Left lobe of liver (tissue), 2 donors: ENCODE measurements at regions not wholly inside any gene's neighbourhood (a gene's known extent, or its start where the extent isn't known, plus 50 kb on each side); places are given as distances from the start of the nearest gene placed in this dataset.

Experiments
- ATAC-seq: fragments of 200-7000 bp; cut with Tn5 transposase; one replicate; pipeline ENCODE4 v1.9.1; 2020; ENCODE audit warnings: mild to moderate bottlenecking, moderate library complexity
- DNase-seq: peaks from one replicate; pipeline ENCODE4 v3.0.0-alpha.2; 2020; ENCODE audit warnings: low spot score
- donor health status: DM: no; HTN: no; CAD: no; lungs with moderate emphysema.
- donor health status: DM: no; HTN: yes; CAD: no.

GRCh38 chr1:5662086-5662743 lies 330.0 kb downstream of the NPHP4 start:
- no peak for ATAC-seq
- DNase-seq, result no peak

- DNase-seq (no peak), ATAC-seq (no peak)
These were observed 330.8 kb downstream of the NPHP4 start for GRCh38 chr1:5661196-5662085.

- ATAC-seq, result no peak
- no peak for DNase-seq
These were observed 331.9 kb downstream of the NPHP4 start for GRCh38 chr1:5660141-5660935.

- ATAC-seq, result no peak
- no peak for DNase-seq
These were observed 332.6 kb downstream of the NPHP4 start for GRCh38 chr1:5659606-5660005.

- ATAC-seq (no peak), DNase-seq (no peak)
These were observed 333.6 kb downstream of the NPHP4 start for GRCh38 chr1:5658340-5659316.

GRCh38 chr1:5651964-5652821 lies 340.0 kb downstream of the NPHP4 start:
- DNase-seq (peak; percentile 41), ATAC-seq (peak; percentile 28)

GRCh38 chr1:5651473-5651872 lies 340.8 kb downstream of the NPHP4 start:
- DNase-seq (peak; percentile 28), ATAC-seq (no peak)

GRCh38 chr1:5651027-5651410 lies 341.2 kb downstream of the NPHP4 start:
- no peak for ATAC-seq
- no peak for DNase-seq

GRCh38 chr1:5650283-5651026 lies 341.8 kb downstream of the NPHP4 start:
- DNase-seq (peak; percentile 24), ATAC-seq (no peak)

GRCh38 chr1:5649795-5650194 lies 342.4 kb downstream of the NPHP4 start:
- peak; percentile 19 for DNase-seq
- ATAC-seq, result no peak

- ATAC-seq, result no peak
These were observed 343.1 kb downstream of the NPHP4 start for GRCh38 chr1:5649166-5649551.

GRCh38 chr1:5648410-5649165 lies 343.6 kb downstream of the NPHP4 start:
- DNase-seq, result peak; percentile 14
- ATAC-seq, result no peak

More at GRCh38 chr1:5649166-5649551, 343.1 kb downstream of the NPHP4 start:
- DNase-seq, result peak; percentile 7

- peak; percentile 28 for DNase-seq
- no peak for ATAC-seq
These were observed 345.0 kb downstream of the NPHP4 start for GRCh38 chr1:5647234-5647633.

GRCh38 chr1:5646486-5647149 lies 345.6 kb downstream of the NPHP4 start:
- DNase-seq, result peak; percentile 22
- no peak for ATAC-seq

GRCh38 chr1:5645929-5646328 lies 346.3 kb downstream of the NPHP4 start:
- DNase-seq (no peak), ATAC-seq (no peak)

- no peak for ATAC-seq
- peak; percentile 24 for DNase-seq
These were observed 347.2 kb downstream of the NPHP4 start for GRCh38 chr1:5645135-5645399.

GRCh38 chr1:5644281-5645134 lies 347.7 kb downstream of the NPHP4 start:
- DNase-seq (peak; percentile 12), ATAC-seq (no peak)
